Stimulated activated CD4-positive, alpha-beta T cell treated with anti-CD3 and anti-CD28 coated beads, Interleukin-12 subunit alpha, Interleukin-12 subunit beta, amount 100 ng/mL, for 4 hours (primary cell): ENCODE measurements at regions not wholly inside any gene's neighbourhood (a gene's known extent, or its start where the extent isn't known, plus 50 kb on each side); places are given as distances from the start of the nearest gene placed in this dataset.
"Not testable (repeated sequence)": the region's sequence is repeated elsewhere in the genome, so short reads cannot be mapped to it uniquely, and the experiment has no call there.

Experiments used
- DNase-seq: peaks from one replicate; pipeline ENCODE4 v3.0.0-alpha.2; 2020

DNA sequence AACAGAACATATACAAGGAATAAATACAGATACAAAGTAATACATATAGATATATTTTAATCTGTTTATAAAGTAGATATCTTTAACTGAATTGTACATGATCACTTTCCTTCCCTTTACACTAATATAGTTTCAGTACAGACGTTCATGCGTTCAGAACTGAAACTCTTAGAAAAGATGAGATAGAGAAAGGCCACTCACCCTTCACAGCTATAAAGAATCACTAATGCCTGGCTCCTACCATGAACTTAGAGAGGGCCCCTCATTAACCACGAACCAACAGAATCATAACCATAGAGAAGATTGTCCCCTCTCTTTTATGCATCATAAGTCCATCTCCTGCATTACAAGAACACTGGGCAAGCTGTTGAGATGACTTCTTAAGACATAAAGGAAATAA is 399.0 kb downstream of the COG6 start:
- not testable (repeated sequence) for DNase-seq

DNA sequence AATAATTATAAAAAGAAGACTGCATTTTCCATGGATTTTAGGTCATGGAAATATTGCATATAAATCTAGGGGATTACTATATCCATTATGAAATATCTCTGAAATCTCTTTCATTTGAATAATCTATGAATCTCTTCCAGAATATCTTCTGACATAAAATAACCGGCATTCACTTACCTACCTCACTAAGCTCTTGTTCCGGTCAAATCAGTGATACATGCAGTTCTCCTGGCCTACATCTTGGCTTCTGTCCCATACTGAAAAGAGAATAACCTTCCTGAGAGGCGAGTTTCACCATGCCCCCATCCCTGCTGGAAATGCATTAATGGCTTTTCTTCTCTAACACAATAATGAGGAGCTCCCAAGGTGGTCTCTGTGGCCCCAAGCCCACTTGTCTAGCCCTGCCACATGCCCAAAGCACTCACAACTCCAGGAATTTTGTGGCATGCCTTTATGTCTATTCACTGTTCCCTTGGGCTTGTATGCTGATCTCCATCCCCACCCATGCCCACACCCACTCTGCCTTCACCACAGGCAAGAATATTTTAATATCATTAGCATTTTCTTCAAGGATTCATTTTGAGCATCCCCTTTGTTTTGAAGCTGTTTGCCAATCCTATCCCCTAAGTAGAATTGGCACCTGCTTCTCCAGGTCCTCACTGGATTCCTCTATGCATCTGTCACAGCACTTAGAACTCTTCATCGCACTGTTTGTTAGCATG is 401.6 kb downstream of the COG6 start:
- no peak for DNase-seq

- no peak for DNase-seq
Measured at GRCh38 chr13:40058757-40059236, 403.3 kb downstream of the COG6 start.

GRCh38 chr13:40059540-40060232 is 404.2 kb downstream of the COG6 start:
- no peak for DNase-seq

DNA sequence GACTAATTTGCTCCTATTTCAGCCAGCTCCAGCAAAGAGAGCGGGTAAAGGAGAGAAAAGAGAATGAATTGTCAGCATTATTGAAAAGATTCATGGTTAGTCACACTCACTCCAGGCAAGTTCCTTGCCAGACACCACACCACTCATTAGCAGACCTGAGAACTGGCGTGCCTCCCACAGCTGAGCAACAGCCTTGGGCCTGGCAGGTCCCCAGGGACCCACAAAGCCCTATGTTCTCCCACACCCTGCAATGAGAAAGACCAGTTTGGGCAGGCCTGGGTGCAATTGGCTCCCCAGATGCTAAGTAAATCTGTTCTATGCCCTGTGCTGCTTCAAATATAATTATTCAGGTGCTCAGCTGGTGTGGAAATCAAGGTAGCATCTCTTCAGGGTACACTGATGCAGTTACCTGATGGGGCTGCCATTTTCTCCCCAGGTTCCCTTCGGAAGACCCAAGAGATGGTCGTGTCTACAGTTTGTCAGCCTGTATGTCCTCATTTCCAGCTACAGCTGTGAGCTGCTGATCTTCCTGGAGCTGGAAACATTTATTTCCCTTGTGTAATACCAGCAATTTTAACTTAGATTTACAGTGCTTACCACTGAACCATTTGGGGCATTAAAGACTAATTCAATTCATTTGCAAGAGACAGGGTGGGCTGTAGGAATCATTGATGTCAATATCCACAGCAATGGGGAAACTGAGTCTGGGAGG is 405.0 kb downstream of the COG6 start:
- peak; percentile 22 for DNase-seq

- DNase-seq = no peak
Measured at GRCh38 chr13:40061466-40062450, 406.3 kb downstream of the COG6 start.

DNA sequence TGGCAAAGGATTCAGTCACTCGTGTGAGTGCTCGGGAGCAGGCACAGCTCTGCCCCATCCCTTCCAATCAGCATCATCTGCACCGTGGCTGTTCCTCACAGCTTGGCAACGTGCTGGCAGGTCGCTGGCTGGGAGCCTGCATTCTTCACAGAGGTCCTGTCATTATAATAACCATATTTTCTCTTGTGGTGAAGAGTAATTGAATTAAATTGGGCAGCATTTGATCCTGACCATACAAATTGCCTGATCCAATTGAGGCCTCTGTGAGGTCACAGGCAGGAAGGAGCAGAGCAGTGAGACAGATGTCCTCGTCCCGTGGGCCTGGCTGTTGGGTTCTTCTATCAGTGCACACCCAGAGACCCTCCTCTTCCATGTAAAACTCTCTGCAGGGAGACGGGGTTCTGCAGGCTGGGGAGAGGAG is 407.8 kb downstream of the COG6 start:
- no peak for DNase-seq

DNA sequence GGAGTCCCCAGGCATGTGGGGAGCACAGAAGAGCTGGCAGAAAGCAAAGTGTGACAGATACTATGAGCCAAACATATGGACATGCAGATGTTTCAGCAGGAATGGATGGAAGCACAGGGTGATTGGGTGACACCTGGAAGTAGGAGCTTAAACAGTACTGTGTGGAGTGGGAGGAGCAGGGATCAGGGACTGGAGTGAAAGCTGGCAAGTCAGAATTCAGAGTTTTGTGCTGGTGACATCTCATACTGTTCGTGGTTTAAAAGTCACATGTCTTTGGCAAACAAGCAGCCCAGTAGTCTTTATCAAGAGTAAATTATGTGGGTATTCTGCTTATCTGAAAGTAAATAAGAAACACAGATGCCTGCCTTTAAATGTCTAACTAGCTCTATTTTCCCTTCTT is 408.2 kb downstream of the COG6 start:
- no peak for DNase-seq

DNA sequence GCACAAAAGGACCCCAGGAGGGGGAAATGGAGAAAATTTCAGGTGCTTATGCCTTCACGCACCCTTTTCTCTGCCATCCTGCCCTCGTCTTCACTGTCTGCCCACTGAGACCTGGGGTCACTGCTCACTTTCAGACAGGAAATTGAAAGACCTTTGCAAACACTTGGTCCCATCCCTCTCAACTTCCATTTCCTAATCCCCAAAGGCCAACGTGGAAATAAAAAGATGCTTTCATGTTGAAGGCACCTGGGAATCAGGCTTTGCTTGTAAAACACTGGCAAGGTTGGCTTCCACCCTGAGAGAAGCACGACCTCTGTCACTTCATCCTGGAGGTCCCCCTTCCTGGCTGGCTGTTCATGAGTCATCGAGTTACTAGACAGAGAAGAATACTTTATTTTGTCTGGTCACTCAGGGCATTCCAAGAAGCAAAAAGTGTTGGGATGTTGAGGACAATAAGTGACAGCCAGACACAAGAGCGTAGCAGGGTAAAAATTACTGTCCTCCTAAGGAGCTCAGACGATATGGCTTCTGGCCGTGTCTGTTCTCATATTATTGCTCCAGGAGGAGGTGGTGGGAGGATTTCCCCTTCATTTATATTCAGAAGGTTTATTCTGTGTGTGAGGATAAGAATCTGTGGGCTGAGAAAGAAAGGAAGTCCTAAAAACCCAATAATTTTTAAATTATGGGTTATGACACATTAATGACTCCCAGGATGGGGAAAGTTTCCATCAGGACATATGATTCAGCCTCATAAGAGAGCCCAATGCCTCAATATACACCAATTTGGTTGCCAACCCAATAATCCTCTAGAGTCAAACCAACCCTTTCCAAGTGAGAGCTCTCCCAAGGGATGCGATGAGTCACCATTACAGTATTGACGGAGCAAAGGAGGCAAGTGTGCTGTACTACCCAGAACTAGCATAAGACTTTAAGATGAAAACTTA is 409.0 kb downstream of the COG6 start:
- DNase-seq = no peak

- DNase-seq = peak; percentile 67
Measured at GRCh38 chr13:40069173-40070044, 413.9 kb downstream of the COG6 start.

DNA sequence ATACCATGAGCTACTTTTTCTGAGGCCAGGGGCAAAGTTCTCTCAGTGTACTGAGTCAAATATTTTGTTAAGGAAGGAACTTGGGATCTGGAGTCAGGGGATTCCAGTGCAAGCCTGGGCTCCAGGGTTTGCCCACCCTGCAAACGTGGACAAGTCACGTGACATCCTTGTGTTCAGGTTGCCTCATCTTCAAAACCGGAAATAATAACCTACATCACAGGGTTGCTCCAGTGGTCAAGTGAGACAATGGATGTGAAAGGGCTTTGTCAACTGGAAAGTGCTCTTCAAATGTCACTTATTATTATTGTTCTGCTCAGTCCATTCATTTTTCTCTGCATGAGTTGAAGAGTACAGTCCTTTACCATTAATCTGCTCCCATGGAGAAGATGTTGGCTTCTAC is 414.9 kb downstream of the COG6 start:
- DNase-seq = no peak

- DNase-seq = no peak
Measured at GRCh38 chr13:40072663-40073120, 417.2 kb downstream of the COG6 start.

GRCh38 chr13:40074338-40074737 is 418.9 kb downstream of the COG6 start:
- DNase-seq = no peak

DNA sequence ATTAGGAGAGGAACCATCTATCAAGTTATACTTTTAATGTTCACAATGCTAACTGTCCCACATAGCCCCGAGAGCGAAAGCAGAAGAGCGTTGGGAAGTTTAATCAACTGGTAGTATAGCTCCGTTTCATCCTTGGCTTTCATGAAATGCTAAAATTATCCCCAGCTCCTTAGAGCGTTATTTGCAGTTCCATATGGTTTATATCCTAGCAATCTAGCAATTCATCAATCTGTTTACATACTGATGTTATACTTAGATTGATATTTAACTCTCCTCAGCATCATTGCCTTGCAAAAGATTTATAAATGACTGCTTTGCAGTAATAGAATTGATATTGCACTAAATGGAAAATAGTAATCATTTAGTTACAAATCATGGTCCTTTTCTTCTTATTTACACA is 419.8 kb downstream of the COG6 start:
- DNase-seq = no peak

DNA sequence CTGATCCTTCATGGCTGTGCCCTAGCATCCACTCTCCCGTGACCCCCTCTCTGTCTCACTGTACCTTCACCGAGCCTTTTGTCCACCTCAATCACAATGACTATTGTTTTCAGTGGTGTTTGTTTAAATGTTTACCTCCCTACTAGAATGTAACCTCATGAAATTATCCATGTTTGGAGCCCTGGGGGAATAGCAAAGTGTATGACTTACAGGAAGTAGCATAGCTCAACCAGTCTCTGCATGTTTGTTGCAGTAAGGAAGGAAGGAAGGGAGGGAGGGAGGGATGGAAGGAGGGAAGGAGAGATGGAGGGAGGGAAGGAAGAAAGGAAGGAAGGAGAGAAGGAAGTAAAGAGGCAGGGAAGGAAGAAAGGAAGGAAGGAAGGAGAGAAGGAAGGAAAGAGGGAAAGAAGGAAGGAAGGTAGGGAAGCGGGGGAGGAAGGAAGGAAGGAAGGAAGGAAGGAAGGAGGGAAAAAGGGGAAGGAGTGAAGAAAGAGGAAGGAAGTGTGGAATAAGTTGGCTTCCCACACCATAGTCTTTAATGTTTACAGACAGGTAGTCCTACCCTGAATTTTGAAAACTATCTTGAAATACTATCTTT is 421.4 kb downstream of the COG6 start:
- DNase-seq = no peak

DNA sequence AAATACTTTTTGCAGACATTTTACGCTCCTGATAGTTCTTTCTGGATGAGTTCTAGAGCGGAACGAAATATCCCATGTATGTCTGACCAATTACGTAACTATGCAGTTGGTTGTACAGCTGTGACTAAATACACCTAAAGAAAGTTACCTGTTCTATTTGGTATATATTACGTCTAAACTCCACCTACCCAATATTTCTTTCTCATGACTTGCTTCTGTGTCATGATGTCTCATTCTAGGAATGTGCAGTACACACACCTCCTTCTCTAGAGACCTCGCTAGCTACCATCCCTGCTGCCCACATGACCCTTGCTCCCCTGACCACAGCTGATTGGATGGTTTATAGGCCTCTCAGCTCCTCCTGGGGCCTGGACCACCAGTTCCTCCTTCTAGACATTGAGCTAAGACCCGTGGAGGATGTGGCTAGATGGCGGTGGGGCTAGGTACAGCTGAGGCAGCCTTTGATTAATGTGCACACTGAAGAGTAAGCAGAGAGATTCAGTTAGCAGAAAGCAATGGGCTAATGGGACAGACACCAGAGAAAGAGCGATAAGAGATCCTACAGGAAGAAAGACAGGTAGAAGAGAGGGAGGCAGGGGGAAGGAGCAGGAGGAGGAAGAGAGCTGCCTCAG is 422.1 kb downstream of the COG6 start:
- DNase-seq = no peak

DNA sequence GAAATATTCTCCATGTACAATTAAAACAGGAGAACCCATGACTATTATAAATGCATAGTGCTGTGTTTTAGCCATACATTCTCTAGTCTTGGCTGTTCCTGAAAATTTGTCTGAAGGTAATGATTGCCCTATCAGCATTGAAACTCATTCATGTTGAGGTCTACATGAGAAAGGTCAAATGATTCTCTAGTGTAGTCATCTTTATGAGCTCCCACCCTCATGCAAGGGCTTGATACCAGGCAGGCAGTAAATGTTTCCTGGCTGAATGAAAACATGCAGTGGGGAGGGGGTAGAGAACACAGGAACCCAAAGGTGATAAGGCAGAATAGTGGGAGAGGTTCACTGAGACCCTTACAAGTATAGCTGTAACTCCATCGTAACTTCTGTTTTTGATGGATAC is 424.3 kb downstream of the COG6 start:
- no peak for DNase-seq

- no peak for DNase-seq
Measured at GRCh38 chr13:40080676-40081075, 425.2 kb downstream of the COG6 start.

DNA sequence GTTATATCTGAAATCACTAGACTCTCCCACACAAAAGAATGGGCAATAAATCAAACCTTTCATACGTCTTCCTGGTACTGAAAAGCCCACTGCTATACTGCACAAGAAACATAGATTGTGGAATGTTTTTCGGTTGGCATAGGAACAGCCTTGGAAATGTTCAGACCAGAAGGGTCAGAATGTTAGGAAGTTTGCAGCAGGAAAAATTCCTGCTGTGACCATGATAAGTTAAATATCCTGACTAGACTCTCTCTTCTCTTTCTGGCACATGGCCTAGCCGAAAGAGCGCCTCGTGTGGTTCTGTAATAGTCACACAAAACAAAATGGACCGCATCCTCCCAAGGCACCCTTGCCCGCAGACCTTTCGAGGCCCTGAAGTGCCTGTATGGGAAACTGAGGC is 427.2 kb downstream of the COG6 start:
- no peak for DNase-seq
